Head of caudate nucleus (tissue), 42 donors: ENCODE measurements at regions not wholly inside any gene's neighbourhood (a gene's known extent, or its start where the extent isn't known, plus 50 kb on each side); places are given as distances from the start of the nearest gene placed in this dataset.
"Not testable (repeated sequence)": the region's sequence is repeated elsewhere in the genome, so short reads cannot be mapped to it uniquely, and the experiment has no call there.

ENCODE experiments used
- DNase-seq, 42 donors: peaks; one replicate each; pipeline versions ENCODE4 v3.0.0 to v3.0.0-alpha.2; 2020 to 2021; ENCODE audit warnings: mixed read lengths in 7 of 42
- intact Hi-C: fragments of 100-400 bp; cut with DNase I; formaldehyde crosslinking; loops from one replicate; pipeline ENCODE4 v1.15.0; 2022

DNA sequence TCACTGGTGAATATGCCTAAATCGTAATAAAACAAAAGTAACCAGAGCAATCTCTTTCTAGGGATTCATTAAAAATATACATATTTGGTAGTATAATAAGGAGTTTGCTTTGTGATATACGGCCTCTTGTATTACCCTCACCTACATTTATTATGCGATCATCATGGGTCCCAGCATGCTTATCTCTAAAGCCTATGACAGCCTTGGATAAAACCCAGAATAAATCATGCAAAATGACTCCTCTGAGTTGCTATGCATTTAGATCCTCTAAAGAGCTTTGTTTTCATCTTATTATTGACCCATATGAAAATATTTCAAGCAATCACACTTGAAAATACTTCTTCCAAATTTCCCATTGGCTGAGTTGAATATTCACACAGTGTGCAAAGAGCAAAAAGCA, 432.3 kb downstream of the SUCLG1 start:
- DNase-seq = no peak
- intact Hi-C loops = loop anchor here (10.0 kb wide), 1 partner anchor 288 kb away; no protein-coding TSS in a partner anchor

DNA sequence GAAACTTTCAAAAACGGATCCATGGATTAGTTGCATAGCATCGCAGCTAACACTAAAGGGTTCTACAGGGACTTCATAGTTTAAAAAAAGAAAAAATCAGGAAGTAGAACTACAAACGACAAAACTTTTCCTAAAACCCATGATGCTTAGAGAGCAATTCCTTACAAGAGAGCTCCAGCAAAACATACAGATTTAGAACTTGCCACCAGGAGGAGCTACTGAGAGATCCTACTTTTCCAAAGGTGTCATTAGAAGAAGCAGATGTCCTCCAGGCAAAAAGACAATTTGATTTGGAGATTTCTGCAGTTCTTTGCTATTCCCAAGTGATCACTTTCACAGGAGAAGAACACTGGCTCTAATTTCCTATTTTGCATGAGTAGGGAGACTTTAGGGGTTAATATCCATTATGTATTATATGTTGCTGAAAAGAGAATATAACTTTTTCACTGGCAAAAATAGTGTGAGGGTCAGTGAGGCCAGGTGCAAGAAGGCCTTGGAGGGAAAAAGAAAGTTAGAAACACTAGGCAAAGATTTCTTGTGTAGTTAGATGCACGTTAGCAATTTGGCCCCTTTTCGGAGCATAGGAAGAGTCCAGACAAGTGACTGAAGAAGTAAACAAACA, 436.2 kb downstream of the SUCLG1 start:
- DNase-seq = peak in 20 of 42 donors; percentile 7 to 76 (median 40)
- intact Hi-C loops = loop anchor here (10.0 kb wide), 1 partner anchor 292 kb away; no protein-coding TSS in a partner anchor

- DNase-seq = no peak
- intact Hi-C loops = no loop called here
Measured at GRCh38 chr2:84017010-84017409, 442.1 kb downstream of the SUCLG1 start.

GRCh38 chr2:84016183-84016582, 442.9 kb downstream of the SUCLG1 start:
- intact Hi-C loops = no loop called here
- no peak for DNase-seq

DNA sequence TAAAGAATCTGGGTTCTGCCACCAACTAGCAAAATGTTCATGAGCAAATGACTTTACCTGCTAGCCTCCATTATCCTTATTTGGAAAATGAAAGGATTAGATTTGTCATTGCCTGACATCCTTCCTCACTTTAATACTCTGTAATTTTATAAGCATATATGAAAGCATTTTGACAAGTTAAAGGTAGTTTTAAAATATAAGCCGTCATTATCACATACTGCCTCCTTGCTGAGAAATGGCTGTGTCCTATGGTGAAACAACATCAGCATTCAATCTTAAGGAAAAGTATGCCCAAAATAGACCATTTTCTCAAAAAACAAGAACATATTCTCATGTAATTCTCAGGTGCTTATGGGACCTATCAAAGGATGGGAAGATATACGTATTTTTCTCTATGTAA, 461.2 kb downstream of the SUCLG1 start:
- intact Hi-C loops = no loop called here
- DNase-seq = no peak

DNA sequence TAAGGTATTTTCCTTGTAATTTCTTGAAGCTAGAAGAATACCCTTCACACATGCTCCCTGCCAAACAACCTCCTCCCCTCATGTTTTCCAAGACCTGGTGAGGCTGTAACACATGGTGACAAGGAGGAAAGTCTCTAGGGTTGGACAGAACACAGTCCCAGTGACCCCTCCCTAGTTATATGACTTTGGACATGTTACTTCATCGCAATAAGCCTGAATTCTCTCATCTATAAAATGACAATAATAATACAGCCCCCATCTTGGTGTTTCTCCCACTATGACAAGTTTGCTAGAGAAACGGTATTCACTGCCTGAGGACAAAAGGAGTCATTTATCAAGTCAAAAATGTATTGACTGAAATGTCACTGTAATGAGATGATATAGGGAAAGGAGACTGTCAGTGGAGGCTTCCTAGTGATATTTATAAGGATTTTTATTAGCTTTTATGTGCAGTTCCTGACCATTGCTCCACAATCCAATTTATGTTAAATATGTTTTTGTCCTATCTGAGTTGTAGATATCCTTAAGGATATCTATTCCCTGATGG, 464.4 kb downstream of the SUCLG1 start:
- intact Hi-C loops = no loop called here
- no peak for DNase-seq

- no peak for DNase-seq
- intact Hi-C loops = no loop called here
Measured at GRCh38 chr2:83993873-83994632, 465.0 kb downstream of the SUCLG1 start.

- intact Hi-C loops = no loop called here
- DNase-seq = no peak
Measured at GRCh38 chr2:83991992-83992391, 467.1 kb downstream of the SUCLG1 start.

DNA sequence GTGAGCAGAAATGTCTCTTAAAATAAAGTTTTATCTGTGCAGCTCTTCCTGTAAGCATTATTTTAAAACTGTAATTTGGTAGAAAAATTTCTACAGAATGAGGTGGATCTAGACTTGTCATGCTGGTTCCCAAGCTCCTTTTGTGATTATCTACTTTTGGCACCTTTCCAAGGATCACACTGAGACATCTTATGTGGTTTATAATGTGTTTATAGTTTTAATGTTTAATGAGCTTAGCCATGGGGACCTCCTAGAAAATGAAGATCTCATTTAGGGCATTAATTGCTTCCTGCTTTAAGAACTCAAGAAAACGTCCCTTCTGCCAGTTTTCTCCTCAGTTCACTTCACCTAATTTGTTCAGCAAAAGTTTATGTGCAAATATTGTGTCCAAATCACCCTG, 468.4 kb downstream of the SUCLG1 start:
- DNase-seq = no peak
- intact Hi-C loops = no loop called here

- intact Hi-C loops, DNase-seq: not testable (repeated sequence)
Measured at GRCh38 chr2:83976628-83977027, 482.5 kb downstream of the SUCLG1 start.

GRCh38 chr2:83972128-83972527, 487.0 kb downstream of the SUCLG1 start:
- no peak for DNase-seq
- intact Hi-C loops = no loop called here

DNA sequence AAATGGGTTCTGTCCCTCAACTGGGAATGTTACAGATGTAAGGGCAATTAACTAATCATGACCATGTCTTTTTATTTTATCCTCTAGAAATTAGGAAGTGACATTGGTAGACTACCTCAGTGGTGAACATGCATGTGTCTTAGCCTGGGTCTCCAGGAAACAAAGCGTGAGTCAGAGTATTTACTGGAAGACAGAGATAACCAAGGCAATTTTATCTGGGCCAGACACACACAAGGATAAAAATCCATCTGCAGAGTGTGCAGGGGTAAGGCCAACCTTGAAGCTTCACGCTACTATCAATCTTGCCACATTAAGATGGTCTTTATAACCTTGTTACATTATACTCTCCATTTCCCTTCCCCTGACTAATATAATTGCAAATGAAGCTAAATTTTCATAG, 487.5 kb downstream of the SUCLG1 start:
- no peak for DNase-seq

DNA sequence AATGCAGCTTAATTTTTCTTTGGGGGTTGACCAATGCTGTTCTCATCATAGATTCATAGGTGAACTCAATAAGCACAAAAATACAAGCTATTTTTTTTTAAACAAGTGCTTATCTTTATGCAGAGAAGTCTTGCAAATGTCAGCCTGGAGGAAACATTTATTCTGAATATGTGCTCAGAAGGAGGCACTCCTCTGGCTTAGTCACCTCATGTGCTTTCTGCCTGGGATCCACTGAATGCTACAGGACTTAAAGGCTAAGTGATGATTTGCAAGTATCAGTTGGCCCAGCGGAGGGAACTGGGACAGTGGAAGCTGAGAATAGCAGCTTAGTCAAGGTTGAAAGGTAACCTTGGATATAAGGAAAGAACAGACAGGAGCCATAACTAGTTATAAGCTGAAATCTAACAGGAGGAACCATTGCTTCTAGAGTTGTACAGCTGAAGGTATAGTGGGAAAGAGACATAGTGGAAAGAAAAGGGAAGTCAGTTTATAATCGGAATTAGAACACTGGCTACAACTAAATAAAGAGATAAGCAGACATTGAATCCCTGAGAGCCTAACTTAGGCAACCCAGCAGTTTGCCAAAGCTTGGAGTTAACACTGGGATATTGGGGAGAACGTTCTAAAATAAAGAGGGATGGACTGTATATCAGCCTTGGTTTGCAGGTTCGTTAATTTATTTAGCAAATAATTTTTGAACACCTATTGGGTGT, 488.7 kb downstream of the SUCLG1 start:
- intact Hi-C loops = no loop called here
- DNase-seq = no peak

More for the DNA sequence above, 487.5 kb downstream of the SUCLG1 start:
- intact Hi-C loops = no loop called here

DNA sequence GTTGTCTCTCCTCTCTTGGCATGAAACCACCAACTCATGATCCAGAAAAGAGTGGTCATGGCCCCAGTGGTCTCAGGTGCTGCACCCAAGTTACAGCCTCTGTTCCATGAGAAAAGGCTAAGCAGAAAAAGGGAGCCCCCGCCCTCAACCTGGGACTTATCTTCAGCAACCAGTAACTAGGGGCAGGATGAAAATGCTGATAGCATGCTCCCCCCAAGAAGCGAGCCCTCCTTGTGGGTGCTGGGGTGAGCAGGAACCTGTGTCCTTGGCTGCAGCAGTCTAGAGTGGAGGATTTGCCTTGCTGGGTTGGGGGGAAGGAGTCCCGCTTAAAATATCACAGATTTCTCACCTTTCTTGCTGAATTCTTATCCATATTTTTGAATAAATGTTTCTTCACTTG, 490.0 kb downstream of the SUCLG1 start:
- no peak for DNase-seq
- intact Hi-C loops = no loop called here

GRCh38 chr2:83967854-83968253, 491.2 kb downstream of the SUCLG1 start:
- no peak for DNase-seq
- intact Hi-C loops = no loop called here

DNA sequence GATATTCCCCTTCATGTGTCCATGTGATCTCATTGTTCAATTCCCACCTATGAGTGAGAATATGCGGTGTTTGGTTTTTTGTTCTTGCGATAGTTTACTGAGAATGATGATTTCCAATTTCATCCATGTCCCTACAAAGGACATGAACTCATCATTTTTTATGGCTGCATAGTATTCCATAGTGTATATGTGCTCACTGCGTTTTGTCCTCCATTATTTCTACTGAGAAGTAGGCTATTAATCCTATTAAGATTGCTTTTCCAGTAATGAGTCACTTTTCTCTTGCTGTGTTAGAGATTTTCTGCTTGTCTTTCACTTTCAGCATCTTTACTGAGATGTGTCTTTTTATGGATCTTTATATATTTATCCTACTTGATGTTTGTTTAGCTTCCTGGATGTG, 492.1 kb downstream of the SUCLG1 start:
- intact Hi-C loops = not testable (repeated sequence)

GRCh38 chr2:83961512-83961911, 497.6 kb downstream of the SUCLG1 start:
- DNase-seq = no peak
- intact Hi-C loops = no loop called here

More for the DNA sequence above, 492.1 kb downstream of the SUCLG1 start:
- DNase-seq = not testable (repeated sequence)

DNA sequence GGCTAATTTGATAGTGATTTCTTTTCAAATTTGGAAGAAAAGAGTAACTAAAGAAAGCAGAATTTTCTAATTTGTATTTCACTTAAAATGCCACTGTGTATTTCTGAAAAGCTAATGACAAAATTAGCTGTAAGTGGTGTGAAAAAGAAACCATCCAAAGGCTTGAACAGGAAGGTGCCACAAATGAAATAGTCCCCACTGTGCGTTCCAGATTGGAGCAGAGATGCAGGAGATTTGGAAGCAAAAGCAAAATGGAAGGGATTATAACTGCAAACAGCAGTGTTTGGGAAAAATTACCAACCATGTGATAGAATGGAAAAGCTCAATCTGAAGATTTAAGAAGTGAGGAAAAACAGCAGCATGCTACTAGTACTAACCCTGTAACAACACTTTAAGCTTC, 498.7 kb downstream of the SUCLG1 start:
- DNase-seq = no peak
- intact Hi-C loops = no loop called here

DNA sequence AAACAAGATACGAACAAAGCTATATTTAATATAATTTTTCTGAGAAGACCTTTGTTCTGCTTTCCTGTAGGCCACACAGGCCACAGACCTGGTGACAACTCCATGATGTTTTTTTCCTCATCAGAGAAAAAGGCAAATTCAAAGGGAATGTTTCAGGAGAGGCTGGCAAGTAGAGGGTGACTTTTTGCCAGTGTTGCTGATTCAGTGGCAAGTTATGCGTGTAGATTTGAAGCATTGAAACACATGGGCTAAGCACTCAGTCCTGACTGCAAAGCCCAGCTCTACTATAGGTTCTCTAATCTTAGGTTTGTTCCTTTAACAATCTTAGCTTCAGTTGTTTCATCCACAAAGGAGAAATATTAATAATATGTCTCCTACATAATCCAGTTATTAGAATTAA, 499.8 kb downstream of the SUCLG1 start:
- intact Hi-C loops = no loop called here
- DNase-seq = no peak

DNA sequence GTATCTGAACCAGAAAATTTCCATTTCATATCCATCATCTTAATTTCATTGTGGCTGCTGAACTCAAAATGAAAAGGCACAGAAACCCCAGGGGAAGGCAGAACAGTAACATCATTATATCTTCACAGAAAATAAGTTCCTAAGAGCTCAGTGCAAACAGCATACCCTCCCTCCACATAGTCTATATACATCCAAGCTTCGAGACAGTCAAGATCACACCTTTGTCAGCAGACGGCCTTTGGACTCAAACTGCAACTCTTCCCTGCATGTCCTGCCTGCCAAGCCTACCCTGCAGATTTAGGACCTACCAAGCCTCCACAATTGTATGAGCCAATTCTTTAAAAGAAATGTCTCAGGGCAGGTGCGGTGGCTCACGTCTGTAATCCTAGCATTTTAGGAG, 502.1 kb downstream of the SUCLG1 start:
- DNase-seq = no peak
- intact Hi-C loops = no loop called here
